22Rv1 (cell line): ENCODE measurements at regions not wholly inside any gene's neighbourhood (a gene's known extent, or its start where the extent isn't known, plus 50 kb on each side); places are given as distances from the start of the nearest gene placed in this dataset.

ENCODE experiments used
- H3K27ac ChIP-seq: fragments of 450-650 bp; 2 replicates; pipeline ENCODE4 v1.5.1; 2017
- CTCF ChIP-seq: fragments of 450-650 bp; IDR thresholded peaks from 2 replicates; pipeline ENCODE4 v1.5.1; 2017; ENCODE audit warnings: mild to moderate bottlenecking
- ZFX ChIP-seq: fragments of 450-650 bp; IDR thresholded peaks from 2 replicates; pipeline ENCODE4 v1.6.1; 2017; ENCODE audit warnings: antibody characterized with exemption, borderline replicate concordance

DNA sequence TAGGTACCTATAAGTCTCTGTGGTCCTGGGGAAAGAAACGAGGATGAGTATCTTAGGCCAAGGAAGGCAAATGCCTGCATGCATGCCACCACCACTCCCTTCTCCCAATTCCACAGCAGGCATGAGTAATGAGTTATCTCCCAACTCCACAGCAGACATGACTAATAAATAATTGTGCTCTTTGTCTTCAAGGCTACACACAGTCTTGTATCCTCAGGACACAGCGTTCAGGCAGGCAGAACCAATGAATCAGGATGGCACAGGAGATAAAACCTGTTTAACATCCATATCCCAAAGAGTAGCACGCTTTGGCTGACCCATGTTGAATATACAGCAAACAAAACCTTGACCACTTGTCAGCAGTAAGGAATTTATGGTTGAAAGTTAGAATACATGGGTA is 229.7 kb upstream of the NFE2L3 start:
- TF ChIP-seq ZFX = no peak
- TF ChIP-seq CTCF = no peak

DNA sequence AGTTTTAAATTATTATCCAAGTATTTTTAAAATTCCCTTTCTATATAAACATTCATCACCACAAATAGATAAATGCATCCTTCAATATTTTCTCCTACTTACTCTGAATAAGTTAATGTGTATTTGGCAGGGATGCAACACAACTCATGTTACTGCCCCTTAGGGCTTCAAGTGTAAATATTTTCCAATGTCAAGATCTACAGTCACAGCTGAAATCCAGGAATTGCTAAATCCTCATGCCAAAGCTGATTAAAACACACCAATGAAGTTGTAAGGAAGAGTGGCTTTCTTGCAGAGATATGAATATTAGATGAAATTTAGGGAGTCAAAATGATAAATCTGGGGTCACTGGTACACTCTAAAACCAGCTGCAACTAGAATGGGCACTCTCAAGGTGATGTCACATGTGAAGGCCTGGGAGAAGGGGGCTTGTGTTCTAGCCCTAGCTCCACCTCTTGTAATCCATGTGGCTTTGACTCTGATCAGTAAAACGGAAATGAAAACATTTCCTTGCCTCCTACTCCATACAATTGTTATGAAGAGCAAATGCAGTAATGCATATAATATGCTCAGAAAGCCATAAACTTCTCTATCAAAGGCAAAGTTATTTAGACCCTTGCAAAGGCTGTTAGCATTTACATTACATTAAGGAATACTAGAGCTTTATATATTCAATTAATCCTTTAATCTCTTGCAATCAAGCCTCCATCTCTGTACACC is 228.1 kb upstream of the NFE2L3 start:
- H3K27ac ChIP-seq = no peak overlapping the region
- TF ChIP-seq ZFX (no peak), CTCF (no peak)

More for the DNA sequence above, 229.7 kb upstream of the NFE2L3 start:
- H3K27ac ChIP-seq = no peak overlapping the region

DNA sequence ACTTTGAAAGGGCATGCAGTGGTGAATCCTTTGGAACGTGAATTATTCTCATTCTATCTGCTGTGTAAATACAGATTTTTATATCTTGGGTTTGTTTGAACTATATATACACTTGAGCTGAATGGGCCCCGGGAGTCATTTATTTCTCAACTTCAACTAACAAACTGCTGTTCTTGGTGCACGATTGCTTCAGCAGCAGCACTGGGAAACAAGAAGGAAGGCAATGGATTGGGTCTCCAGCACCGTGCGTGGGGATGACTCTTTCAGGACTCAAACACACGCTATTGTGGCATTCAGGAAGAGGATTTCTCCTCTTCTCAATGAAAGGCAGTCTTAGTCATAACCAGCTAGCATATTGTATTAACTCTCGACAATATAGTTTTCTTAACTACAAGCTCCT is 226.0 kb upstream of the NFE2L3 start:
- no peak for TF ChIP-seq CTCF
- TF ChIP-seq ZFX = no peak
- H3K27ac ChIP-seq = no peak overlapping the region

GRCh38 chr7:25926451-25926850 is 225.5 kb upstream of the NFE2L3 start:
- TF ChIP-seq CTCF (no peak), ZFX (no peak)
- H3K27ac ChIP-seq = no peak overlapping the region

DNA sequence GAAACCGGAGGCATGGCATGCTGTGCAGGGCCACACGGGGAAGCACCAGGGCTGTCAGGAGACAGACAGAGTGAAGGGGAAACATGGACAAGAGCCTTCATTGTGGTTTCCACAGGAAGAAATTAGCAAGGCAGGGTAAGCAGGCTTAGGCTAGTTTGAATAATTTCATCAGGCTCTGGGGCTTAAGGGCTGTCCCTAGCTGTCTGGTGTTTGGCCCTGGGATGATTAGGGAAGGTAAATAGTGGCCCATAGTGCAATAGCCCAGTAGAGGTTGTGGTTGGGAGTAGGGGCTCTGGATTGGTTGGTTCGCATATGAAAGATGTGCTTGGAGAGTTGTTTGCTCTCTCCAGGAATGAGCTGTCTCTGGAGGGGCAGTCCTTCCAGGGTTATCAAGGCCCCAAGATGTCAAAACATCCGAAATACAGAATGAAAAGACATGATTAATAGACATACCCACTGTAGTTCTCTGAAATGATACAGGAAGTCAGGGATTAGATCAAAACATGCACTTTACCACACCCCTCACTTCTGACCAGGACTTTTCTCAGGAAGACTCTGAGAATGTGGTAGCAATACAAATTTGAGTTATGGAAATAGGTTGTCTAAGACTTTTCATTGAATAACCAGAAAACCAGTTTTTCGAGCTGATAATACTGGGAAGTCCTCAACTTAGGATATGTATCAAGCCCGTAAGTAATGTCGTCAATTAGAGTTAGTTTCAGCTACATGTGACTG is 224.9 kb upstream of the NFE2L3 start:
- TF ChIP-seq CTCF (no peak), ZFX (no peak)
- H3K27ac ChIP-seq = no peak overlapping the region

GRCh38 chr7:25927626-25927978 is 224.4 kb upstream of the NFE2L3 start:
- H3K27ac ChIP-seq = no peak overlapping the region
- TF ChIP-seq CTCF (no peak), ZFX (no peak)
